A549 (cell line): ENCODE measurements at regions not wholly inside any gene's neighbourhood (a gene's known extent, or its start where the extent isn't known, plus 50 kb on each side); places are given as distances from the start of the nearest gene placed in this dataset.

Source experiments
- CBX2 ChIP-seq: fragments of 200-600 bp; sonication (generic); IDR thresholded peaks from 2 replicates; pipeline ENCODE4 v1.6.1; 2016; ENCODE audit warnings: low read depth, mild to moderate bottlenecking, borderline replicate concordance
- HDAC2 ChIP-seq: fragments of 200-600 bp; sonication (generic); IDR thresholded peaks from 2 replicates; pipeline ENCODE4 v1.6.1; 2016
- HOXA7 ChIP-seq: fragments of 250-450 bp; sonication (Bioruptor Pico); IDR thresholded peaks from 2 replicates; pipeline ENCODE4 v1.5.0; 2020; ENCODE audit warnings: mild to moderate bottlenecking, moderate library complexity
- JUN ChIP-seq, 2 experiments: fragments of >200 bp; sonication (Bioruptor Twin); formaldehyde crosslinking; IDR thresholded peaks; 2 replicates in 1 of 2; 3 replicates in 1 of 2; pipeline ENCODE4 v1.6.1; 2016 to 2017
- KDM1A ChIP-seq: fragments of 200-600 bp; sonication (generic); IDR thresholded peaks from 2 replicates; pipeline ENCODE4 v1.6.1; 2016; ENCODE audit warnings: low read depth, mild to moderate bottlenecking
- MAZ ChIP-seq: fragments of 150-350 bp; IDR thresholded peaks from 2 replicates; pipeline ENCODE4 v1.6.1; 2014; ENCODE audit warnings: antibody characterized with exemption, low read depth, low read length, borderline replicate concordance
- POLR2A ChIP-seq: IDR thresholded peaks from 2 replicates; pipeline ENCODE4 v1.6.1; 2012; ENCODE audit warnings: mild to moderate bottlenecking, low read length
- POLR2AphosphoS2 ChIP-seq: conservative IDR thresholded peaks from 2 replicates; pipeline ENCODE4 v1.6.1; 2012; ENCODE audit warnings: low read length, improper control_type of control experiment, inconsistent platforms
- RFX5 ChIP-seq: fragments of 450-650 bp; IDR thresholded peaks from 2 replicates; pipeline ENCODE4 v1.7.1; 2014; ENCODE audit warnings: antibody characterized with exemption, mild to moderate bottlenecking, moderate library complexity
- SREBF2 ChIP-seq: fragments of 450-650 bp; IDR thresholded peaks from 2 replicates; pipeline ENCODE4 v1.6.1; 2014; ENCODE audit warnings: mild to moderate bottlenecking, moderate library complexity
- TF ChIP-seq, protein P1 (sequence below): fragments of >200 bp; sonication (Bioruptor Twin); formaldehyde crosslinking; IDR thresholded peaks from 3 replicates; pipeline ENCODE4 v1.5.1; 2016
- TF ChIP-seq, protein P2 (sequence below): IDR thresholded peaks from 2 replicates; pipeline ENCODE4 v1.6.1; 2012
- TF ChIP-seq, protein P3 (sequence below): fragments of 200-600 bp; sonication (generic); IDR thresholded peaks from 2 replicates; pipeline ENCODE4 v1.6.1; 2016; ENCODE audit warnings: antibody characterized with exemption, mild to moderate bottlenecking, moderate library complexity

DNA sequence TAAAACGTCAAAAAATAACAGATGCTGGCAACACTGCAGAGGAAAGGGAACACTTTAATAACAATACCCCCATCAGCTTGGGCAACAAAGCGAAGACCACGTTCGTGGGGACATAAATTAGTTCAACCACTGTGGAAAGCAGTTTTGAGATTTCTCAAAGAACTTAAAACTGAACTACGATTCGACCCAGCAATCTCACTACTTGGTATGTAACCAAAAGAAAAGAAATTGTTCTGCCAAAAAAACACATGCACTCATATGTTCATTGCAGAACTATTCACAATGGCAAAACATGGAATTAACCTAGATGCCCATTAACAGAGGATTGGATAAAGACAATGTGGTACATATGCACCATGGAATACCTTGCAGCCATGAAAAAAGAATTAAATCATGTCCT, 81.2 kb upstream of the RAP1B start:
- TF ChIP-seq, protein P1, sequence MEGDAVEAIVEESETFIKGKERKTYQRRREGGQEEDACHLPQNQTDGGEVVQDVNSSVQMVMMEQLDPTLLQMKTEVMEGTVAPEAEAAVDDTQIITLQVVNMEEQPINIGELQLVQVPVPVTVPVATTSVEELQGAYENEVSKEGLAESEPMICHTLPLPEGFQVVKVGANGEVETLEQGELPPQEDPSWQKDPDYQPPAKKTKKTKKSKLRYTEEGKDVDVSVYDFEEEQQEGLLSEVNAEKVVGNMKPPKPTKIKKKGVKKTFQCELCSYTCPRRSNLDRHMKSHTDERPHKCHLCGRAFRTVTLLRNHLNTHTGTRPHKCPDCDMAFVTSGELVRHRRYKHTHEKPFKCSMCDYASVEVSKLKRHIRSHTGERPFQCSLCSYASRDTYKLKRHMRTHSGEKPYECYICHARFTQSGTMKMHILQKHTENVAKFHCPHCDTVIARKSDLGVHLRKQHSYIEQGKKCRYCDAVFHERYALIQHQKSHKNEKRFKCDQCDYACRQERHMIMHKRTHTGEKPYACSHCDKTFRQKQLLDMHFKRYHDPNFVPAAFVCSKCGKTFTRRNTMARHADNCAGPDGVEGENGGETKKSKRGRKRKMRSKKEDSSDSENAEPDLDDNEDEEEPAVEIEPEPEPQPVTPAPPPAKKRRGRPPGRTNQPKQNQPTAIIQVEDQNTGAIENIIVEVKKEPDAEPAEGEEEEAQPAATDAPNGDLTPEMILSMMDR: no peak
- no peak for TF ChIP-seq POLR2A
- TF ChIP-seq JUN (IDR thresholded peaks at IDR 0.05): no peak
- no peak for TF ChIP-seq KDM1A
- no peak for TF ChIP-seq HDAC2
- TF ChIP-seq RFX5: no peak
- no peak for TF ChIP-seq CBX2
- TF ChIP-seq, protein P2, sequence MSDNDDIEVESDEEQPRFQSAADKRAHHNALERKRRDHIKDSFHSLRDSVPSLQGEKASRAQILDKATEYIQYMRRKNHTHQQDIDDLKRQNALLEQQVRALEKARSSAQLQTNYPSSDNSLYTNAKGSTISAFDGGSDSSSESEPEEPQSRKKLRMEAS: no peak
- no peak for TF ChIP-seq SREBF2
- TF ChIP-seq MAZ: no peak
- no peak for TF ChIP-seq HOXA7 (CRISPR knock-in tag)
- TF ChIP-seq, protein P3, sequence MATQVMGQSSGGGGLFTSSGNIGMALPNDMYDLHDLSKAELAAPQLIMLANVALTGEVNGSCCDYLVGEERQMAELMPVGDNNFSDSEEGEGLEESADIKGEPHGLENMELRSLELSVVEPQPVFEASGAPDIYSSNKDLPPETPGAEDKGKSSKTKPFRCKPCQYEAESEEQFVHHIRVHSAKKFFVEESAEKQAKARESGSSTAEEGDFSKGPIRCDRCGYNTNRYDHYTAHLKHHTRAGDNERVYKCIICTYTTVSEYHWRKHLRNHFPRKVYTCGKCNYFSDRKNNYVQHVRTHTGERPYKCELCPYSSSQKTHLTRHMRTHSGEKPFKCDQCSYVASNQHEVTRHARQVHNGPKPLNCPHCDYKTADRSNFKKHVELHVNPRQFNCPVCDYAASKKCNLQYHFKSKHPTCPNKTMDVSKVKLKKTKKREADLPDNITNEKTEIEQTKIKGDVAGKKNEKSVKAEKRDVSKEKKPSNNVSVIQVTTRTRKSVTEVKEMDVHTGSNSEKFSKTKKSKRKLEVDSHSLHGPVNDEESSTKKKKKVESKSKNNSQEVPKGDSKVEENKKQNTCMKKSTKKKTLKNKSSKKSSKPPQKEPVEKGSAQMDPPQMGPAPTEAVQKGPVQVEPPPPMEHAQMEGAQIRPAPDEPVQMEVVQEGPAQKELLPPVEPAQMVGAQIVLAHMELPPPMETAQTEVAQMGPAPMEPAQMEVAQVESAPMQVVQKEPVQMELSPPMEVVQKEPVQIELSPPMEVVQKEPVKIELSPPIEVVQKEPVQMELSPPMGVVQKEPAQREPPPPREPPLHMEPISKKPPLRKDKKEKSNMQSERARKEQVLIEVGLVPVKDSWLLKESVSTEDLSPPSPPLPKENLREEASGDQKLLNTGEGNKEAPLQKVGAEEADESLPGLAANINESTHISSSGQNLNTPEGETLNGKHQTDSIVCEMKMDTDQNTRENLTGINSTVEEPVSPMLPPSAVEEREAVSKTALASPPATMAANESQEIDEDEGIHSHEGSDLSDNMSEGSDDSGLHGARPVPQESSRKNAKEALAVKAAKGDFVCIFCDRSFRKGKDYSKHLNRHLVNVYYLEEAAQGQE: no peak
- no peak for TF ChIP-seq POLR2AphosphoS2
